ENCODE measurements at regions not wholly inside any gene's neighbourhood (a gene's known extent, or its start where the extent isn't known, plus 50 kb on each side); places are given as distances from the start of the nearest gene placed in this dataset.
A peak's percentile ranks its signal among the peaks of the same experiment; 100 is the strongest.

DNA sequence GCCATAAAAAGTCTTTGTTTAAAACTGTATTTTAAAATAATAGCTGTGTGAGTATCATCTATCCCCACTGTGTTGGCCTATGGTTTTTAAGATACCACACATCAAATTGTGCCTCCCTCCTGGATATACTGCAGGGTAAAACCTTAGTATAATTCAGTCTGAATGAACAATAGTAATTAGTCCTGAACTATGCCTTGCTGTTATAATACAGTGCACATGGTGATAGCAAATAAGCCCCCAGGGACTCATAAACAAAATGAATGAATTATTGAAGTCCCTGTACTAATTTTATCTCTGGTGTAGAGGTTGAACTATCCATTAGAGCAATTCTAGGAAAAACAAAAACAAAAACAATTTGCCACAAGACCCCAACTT lies 142.7 kb upstream of the ADAMTSL1 start:
- Histone ChIP-seq H3K27ac (replicated peaks in 1 of 4) (peak overlapping the region in 3 of 4 donors; percentile 33 to 61 (median 50)), H3K9me3 (no peaks in the 10 kb centered on the region), H3K4me3 (no peak overlapping the region), H3K36me3 (no peaks in the 10 kb centered on the region), H3K27me3 (no peaks in the 10 kb centered on the region), H3K4me1 (peaks cover 0 to 69% (median 53%) of the 10 kb centered on the region in 4 donors)
- intact Hi-C loops (cut with DNase I): no loop called here
- TF ChIP-seq, protein P1, sequence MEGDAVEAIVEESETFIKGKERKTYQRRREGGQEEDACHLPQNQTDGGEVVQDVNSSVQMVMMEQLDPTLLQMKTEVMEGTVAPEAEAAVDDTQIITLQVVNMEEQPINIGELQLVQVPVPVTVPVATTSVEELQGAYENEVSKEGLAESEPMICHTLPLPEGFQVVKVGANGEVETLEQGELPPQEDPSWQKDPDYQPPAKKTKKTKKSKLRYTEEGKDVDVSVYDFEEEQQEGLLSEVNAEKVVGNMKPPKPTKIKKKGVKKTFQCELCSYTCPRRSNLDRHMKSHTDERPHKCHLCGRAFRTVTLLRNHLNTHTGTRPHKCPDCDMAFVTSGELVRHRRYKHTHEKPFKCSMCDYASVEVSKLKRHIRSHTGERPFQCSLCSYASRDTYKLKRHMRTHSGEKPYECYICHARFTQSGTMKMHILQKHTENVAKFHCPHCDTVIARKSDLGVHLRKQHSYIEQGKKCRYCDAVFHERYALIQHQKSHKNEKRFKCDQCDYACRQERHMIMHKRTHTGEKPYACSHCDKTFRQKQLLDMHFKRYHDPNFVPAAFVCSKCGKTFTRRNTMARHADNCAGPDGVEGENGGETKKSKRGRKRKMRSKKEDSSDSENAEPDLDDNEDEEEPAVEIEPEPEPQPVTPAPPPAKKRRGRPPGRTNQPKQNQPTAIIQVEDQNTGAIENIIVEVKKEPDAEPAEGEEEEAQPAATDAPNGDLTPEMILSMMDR (IDR thresholded peaks at IDR 0.05): no peak
- no peak for TF ChIP-seq POLR2A (IDR thresholded peaks at IDR 0.05; ENCODE audit: low read depth)
- TF ChIP-seq POLR2AphosphoS5 (IDR thresholded peaks at IDR 0.05): no peak
- TF ChIP-seq EP300 (IDR thresholded peaks at IDR 0.05): no peak
- DNase-seq (ENCODE audit: extremely low spot score): no peak

DNA sequence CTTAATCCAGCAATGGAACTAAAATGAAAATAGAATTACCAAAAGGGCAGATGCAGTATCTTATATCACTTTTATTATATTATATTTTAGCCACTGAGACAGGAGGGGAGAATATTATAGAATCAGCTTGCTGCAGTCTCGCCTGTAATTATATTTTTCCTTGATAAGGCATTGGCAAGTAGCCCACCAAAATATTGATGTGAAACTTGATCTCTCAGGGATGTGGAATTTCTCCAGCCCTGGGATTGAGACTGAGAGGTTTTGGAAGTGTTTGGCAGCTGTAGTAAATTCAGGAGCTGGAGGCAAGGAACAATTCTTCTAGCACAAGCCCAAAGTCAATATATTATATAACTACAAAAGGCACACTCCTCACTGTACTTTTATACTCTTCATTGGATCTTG lies 142.1 kb upstream of the ADAMTSL1 start:
- DNase-seq (ENCODE audit: extremely low spot score): no peak
- TF ChIP-seq POLR2A (IDR thresholded peaks at IDR 0.05; ENCODE audit: low read depth) (no peak), EP300 (IDR thresholded peaks at IDR 0.05) (no peak), POLR2AphosphoS5 (IDR thresholded peaks at IDR 0.05) (no peak)
- TF ChIP-seq, protein P1 (IDR thresholded peaks at IDR 0.05): no peak
- peaks cover 0 to 65% (median 53%) of the 10 kb centered on the region in 4 donors for H3K4me1 ChIP-seq
- H3K9me3 ChIP-seq: no peaks in the 10 kb centered on the region
- no peak overlapping the region for H3K4me3 ChIP-seq
- peak overlapping the region in 3 of 4 donors; percentile 33 to 61 (median 50) for H3K27ac ChIP-seq (replicated peaks in 1 of 4)
- intact Hi-C loops (cut with DNase I): no loop called here
- 21% methylated on average over 1 of the region's 1 CpG for WGBS
- no peaks in the 10 kb centered on the region for H3K27me3 ChIP-seq
- no peaks in the 10 kb centered on the region for H3K36me3 ChIP-seq

DNA sequence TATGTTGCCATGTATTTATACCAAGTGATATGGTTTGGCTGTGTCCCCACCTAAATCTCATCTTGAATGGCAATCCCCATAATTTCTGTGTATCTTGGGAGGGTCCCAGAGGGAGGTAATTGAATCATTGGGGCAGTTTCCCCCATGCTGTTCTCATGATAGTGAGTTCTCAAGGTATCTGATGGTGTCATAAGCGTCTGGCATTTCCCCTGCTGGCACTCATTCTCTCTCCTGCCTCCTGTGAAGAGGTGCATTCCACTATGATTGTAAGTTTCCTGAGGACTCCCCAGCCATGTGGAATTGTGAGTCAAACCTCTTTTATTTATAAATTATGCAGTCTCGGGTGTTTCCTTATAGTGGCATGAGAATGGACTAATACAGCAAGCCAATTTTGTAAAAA lies 140.8 kb upstream of the ADAMTSL1 start:
- peaks cover 0 to 63% (median 50%) of the 10 kb centered on the region in 4 donors for H3K4me1 ChIP-seq
- no peaks in the 10 kb centered on the region for H3K36me3 ChIP-seq
- no peaks in the 10 kb centered on the region for H3K27me3 ChIP-seq
- H3K4me3 ChIP-seq: no peak overlapping the region
- TF ChIP-seq, protein P1 (IDR thresholded peaks at IDR 0.05): no peak
- H3K27ac ChIP-seq (replicated peaks in 1 of 4): peak overlapping the region in 3 of 4 donors; percentile 17 to 51 (median 20)
- no peaks in the 10 kb centered on the region for H3K9me3 ChIP-seq
- WGBS: 71% methylated on average over 2 of the region's 2 CpGs
- DNase-seq (ENCODE audit: extremely low spot score): no peak
- intact Hi-C loops (cut with DNase I): no loop called here

DNA sequence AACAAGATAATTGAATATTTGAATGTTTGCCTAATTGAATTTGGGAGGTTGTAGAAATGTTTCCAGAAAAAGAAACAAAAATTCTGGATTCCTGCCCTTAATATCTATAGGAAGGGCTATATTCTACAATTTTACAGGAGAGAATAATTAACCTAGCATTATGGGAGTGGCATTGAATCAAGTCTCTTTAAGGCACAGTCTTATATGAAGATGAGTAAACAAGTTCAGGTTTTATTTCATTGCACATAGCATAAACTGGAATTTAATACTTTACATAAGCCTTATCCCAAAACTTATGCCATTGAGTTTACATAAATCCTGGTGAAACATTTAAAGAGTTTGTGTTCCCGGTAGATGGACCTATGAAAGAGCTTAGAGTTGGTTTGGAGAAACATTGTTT lies 138.1 kb upstream of the ADAMTSL1 start:
- Histone ChIP-seq H3K4me3 (no peak overlapping the region), H3K27me3 (no peaks in the 10 kb centered on the region), H3K36me3 (no peaks in the 10 kb centered on the region), H3K27ac (replicated peaks in 1 of 4) (no peak overlapping the region), H3K9me3 (no peaks in the 10 kb centered on the region), H3K4me1 (peaks cover 0 to 47% (median 40%) of the 10 kb centered on the region in 4 donors)
- 77% methylated on average over 1 of the region's 1 CpG for WGBS
- TF ChIP-seq EP300 (IDR thresholded peaks at IDR 0.05): no peak
- TF ChIP-seq, protein P1 (IDR thresholded peaks at IDR 0.05): no peak
- no peak for TF ChIP-seq POLR2AphosphoS5 (IDR thresholded peaks at IDR 0.05)
- no peak for TF ChIP-seq POLR2A (IDR thresholded peaks at IDR 0.05; ENCODE audit: low read depth)
- no peak for DNase-seq (ENCODE audit: extremely low spot score)
- intact Hi-C loops (cut with DNase I): no loop called here

DNA sequence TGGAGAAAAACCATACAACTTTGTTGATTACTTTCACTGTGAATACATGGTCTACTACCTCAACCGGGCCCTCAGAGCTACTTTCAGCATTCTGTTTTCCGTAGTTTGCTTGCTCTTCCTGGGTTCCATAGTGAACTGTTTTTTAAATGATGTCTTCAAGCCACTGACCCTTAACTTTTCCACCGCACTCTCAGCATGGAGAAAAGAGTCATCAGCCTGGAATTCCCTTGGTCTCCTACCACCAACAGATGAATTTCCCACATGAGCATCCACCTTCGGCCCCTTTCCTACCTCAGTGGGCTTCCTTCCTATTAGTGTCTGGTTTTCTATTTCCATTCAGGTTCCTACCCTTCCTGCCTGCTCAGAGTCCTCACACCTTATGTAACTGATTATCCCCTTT lies 135.9 kb upstream of the ADAMTSL1 start:
- Histone ChIP-seq H3K4me1 (peaks cover 0 to 27% (median 21%) of the 10 kb centered on the region in 4 donors), H3K4me3 (no peak overlapping the region), H3K27me3 (no peaks in the 10 kb centered on the region), H3K27ac (replicated peaks in 1 of 4) (no peak overlapping the region), H3K36me3 (no peaks in the 10 kb centered on the region), H3K9me3 (no peaks in the 10 kb centered on the region)
- no peak for TF ChIP-seq POLR2A (IDR thresholded peaks at IDR 0.05; ENCODE audit: low read depth)
- TF ChIP-seq, protein P1 (IDR thresholded peaks at IDR 0.05): no peak
- no peak for TF ChIP-seq POLR2AphosphoS5 (IDR thresholded peaks at IDR 0.05)
- TF ChIP-seq EP300 (IDR thresholded peaks at IDR 0.05): no peak
- intact Hi-C loops (cut with DNase I): no loop called here
- no peak for DNase-seq (ENCODE audit: extremely low spot score)
- WGBS: 91% methylated on average over 4 of the region's 4 CpGs
